NB4 (cell line): ENCODE measurements at regions not wholly inside any gene's neighbourhood (a gene's known extent, or its start where the extent isn't known, plus 50 kb on each side); places are given as distances from the start of the nearest gene placed in this dataset.

Experiments used
- DNase-seq: peaks from one replicate; pipeline ENCODE4 v3.0.0; 2010; ENCODE audit warnings: low read depth
- H3K4me3 ChIP-seq: one replicate; pipeline ENCODE4 v1.5.1; 2011; ENCODE audit warnings: mild to moderate bottlenecking, low read depth, low read length, moderate library complexity
- MYC ChIP-seq: IDR thresholded peaks from 2 replicates; pipeline ENCODE4 v1.6.1; 2011; ENCODE audit warnings: low read depth, low read length
- POLR2A ChIP-seq: IDR thresholded peaks from 2 replicates; pipeline ENCODE4 v1.6.1; 2011; ENCODE audit warnings: mild to moderate bottlenecking; ENCODE audit not compliant: insufficient read length; ENCODE audit errors: extremely low read depth
- TF ChIP-seq, protein P1 (sequence below): IDR thresholded peaks from one replicate; pipeline ENCODE4 v1.5.1; 2012; ENCODE audit warnings: low read depth, low read length
- TF ChIP-seq, protein P2 (sequence below): IDR thresholded peaks from 2 replicates; pipeline ENCODE4 v1.6.1; 2011; ENCODE audit warnings: low read depth, low read length

DNA sequence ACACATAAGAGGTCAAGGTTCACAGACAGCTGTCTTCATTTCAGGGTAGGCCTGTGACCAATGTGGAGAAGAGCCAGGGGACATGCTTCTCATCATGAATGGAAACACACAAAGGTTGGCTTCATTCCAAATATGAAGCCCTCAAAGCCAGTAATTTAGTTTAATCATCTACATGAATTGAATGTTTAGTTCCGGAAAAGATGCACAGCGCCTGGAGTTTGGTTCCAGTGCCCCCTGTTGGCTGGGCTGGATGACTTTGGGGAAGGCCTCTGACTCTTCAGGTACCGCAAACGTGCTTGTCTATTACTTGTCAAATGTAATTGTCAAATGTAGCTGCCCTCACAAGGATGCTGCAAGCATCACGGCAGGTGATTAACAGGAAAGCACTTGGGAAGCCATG lies 130.7 kb downstream of the ADRA2A start:
- TF ChIP-seq MYC: no peak
- TF ChIP-seq, protein P1, sequence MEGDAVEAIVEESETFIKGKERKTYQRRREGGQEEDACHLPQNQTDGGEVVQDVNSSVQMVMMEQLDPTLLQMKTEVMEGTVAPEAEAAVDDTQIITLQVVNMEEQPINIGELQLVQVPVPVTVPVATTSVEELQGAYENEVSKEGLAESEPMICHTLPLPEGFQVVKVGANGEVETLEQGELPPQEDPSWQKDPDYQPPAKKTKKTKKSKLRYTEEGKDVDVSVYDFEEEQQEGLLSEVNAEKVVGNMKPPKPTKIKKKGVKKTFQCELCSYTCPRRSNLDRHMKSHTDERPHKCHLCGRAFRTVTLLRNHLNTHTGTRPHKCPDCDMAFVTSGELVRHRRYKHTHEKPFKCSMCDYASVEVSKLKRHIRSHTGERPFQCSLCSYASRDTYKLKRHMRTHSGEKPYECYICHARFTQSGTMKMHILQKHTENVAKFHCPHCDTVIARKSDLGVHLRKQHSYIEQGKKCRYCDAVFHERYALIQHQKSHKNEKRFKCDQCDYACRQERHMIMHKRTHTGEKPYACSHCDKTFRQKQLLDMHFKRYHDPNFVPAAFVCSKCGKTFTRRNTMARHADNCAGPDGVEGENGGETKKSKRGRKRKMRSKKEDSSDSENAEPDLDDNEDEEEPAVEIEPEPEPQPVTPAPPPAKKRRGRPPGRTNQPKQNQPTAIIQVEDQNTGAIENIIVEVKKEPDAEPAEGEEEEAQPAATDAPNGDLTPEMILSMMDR: peak; percentile 62
- DNase-seq: peak; percentile 37
- H3K4me3 ChIP-seq: no peak overlapping the region

DNA sequence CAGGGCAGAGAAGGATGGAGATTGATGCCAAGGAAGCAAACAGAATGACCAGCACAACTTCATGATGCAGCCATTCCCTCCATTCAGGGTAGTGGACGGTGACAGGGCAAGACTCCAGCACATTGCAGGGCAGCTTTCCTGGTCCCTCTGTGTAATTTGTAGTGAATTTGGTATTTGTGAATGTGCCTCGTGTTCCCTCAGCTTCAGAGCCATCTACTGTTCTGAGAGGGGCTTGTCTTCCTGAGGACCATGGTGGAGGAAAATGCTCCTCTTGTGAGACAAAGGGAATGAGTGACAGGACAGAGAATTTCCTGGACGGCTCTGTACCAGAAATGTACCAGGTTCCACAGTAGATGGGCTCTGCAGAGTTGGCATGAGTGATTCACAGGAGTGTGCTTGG lies 132.1 kb downstream of the ADRA2A start:
- no peak overlapping the region for H3K4me3 ChIP-seq
- no peak for DNase-seq
- TF ChIP-seq, protein P2, sequence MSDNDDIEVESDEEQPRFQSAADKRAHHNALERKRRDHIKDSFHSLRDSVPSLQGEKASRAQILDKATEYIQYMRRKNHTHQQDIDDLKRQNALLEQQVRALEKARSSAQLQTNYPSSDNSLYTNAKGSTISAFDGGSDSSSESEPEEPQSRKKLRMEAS: no peak
- no peak for TF ChIP-seq POLR2A
- TF ChIP-seq, protein P1: no peak
- no peak for TF ChIP-seq MYC

DNA sequence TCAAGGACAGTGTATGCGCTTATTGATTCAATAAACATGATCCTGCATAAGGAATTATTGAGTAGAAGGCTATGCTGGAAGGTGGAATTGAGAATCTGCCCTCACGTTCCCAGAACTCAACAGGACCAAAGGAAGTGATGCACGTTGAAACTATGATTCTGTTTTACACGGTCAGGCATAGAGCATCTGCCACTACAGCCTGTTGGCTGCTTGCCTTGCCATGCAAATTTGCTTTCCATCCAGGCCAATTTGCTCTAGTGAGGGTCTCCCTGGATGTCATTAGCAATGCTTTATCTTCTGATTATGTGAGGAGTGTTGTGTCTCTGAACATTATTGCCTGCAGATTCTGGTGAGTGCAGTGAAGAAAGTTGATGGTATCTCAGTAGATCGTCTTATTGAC lies 132.9 kb downstream of the ADRA2A start:
- no peak overlapping the region for H3K4me3 ChIP-seq
- no peak for TF ChIP-seq MYC
- no peak for TF ChIP-seq POLR2A
- TF ChIP-seq, protein P1: no peak
- TF ChIP-seq, protein P2: no peak
- DNase-seq: no peak

DNA sequence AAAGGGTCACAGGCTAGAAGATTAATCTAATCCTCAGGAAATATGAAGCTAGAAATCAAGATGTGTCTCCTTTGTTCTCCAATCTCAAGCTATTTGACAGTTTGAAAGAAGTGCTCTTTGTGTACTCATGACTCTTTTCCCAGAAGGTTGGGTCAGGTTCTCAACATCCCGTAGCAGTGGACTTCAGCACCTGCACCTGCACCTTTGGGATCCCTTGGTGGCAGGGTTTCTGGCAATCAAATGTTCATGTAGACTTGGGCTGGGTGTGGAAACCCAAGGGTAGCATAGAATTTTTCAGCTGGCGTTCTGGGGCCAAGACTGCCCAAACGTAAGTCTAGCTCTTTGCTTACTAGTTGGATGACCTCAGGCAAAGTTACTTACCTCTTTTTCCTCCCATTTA lies 134.4 kb downstream of the ADRA2A start:
- H3K4me3 ChIP-seq: no peak overlapping the region
- no peak for DNase-seq
- TF ChIP-seq, protein P2: no peak
- TF ChIP-seq POLR2A (no peak), MYC (no peak)
- TF ChIP-seq, protein P1: no peak

DNA sequence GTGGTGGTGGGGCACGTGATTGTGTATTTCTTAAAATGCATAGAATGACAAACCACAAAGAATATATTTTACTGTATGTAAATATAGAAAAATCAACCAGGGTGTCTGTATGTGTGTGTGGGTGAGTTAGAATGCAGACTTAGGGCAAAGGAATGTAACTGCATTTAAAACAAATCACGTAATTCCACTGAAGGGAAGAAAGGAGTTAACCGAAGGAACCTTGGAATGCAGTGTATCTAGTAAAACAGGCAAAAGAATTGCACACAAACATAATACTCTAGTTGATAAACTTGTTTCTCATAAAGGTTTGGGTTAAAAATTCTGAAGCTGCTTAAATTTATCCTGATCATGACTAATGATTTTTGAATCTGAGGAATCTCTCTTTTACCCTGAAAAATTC lies 134.9 kb downstream of the ADRA2A start:
- no peak overlapping the region for H3K4me3 ChIP-seq
- no peak for DNase-seq
- TF ChIP-seq, protein P2: no peak
- TF ChIP-seq, protein P1: no peak
- TF ChIP-seq MYC (no peak), POLR2A (no peak)

DNA sequence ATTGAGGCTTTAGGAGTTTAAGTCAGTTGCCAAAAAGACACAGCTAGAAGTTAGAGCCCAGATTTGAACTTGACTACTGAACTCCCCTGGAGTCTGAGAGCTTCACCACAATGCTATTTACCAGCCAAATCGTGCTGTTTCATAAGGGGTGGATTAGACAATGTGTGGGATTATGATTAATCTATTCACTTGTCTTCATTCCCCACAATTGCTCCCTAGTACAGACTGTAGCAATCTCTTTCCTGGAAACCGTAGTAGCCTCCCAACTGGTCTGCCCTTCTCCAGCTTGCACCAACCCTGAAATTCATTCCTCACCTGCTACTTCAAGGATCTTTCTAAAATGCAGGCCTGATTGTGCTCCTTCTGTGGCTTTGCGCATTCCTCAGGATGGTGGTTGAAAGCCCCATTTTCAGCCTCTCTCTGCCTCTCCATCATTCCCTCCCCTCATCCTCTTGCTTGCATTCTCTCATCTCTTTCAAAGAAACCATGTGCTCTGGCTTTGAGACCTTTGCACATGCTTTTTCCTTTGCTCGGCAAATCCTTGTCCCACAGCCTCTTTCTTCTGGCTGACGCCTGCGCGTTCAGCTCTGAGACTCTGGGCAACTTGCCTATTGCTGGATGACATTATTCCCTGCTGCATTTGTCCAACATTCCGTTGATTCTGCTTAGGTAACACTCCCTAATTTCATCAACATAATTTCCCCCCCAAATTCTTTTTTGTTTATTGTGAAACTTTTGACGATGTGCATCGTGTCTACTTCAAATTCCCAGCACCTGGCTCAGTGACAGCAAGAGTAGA lies 145.1 kb downstream of the ADRA2A start:
- TF ChIP-seq MYC (no peak), POLR2A (no peak)
- TF ChIP-seq, protein P2: no peak
- TF ChIP-seq, protein P1: no peak
- no peak for DNase-seq
- H3K4me3 ChIP-seq: no peak overlapping the region
